Loucy (cell line): ENCODE measurements at regions not wholly inside any gene's neighbourhood (a gene's known extent, or its start where the extent isn't known, plus 50 kb on each side); places are given as distances from the start of the nearest gene placed in this dataset.

ENCODE experiments used
- EZH2phosphoT487 ChIP-seq: fragments of 200-600 bp; IDR thresholded peaks from 2 replicates; pipeline ENCODE4 v1.6.1; 2018; ENCODE audit warnings: antibody characterized with exemption, mild to moderate bottlenecking, moderate library complexity, borderline replicate concordance
- TF ChIP-seq, protein P1 (sequence below): fragments of 200-600 bp; sonication (generic); conservative IDR thresholded peaks from 2 replicates; pipeline ENCODE4 v1.5.1; 2014; ENCODE audit warnings: mild to moderate bottlenecking, antibody characterized with exemption, low read length

DNA sequence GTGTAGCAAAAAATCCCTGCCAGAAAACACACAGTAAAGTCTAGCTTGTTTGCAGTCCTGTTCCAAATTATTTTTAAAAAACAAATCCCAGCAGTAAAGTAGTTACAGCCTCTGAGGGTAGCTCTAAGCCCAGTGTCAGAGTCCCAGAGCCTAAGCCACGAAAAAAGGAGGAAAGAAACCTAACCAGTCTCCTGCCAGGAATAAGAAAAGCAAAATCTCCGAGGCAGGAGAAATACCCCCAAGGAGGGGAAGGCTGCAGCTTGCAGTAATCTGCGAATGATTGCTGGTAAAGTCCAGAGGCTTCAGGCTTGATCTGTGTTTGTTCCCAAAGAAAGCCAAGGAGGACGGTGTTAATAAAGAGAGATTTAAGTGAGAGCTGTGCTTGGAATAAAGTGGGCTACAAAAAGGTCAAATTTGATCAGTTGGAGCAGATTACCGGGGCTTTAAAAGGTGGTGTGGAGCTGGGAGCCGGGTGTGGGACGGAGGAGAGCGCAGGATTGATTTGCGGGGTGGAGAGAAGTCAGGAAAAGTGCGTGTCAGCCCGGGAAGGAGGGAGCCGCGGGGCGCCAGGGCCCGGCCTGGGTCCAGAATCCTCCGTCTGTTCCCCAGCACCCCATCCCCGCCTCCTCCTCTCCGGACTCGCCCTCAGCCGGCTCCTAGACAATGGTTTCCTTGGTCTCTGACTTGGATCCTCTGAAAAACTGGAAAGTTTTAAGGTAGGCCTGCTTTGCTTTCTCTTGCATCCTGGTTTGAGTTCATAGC is 219.4 kb upstream of the CELF2 start:
- TF ChIP-seq, protein P1, sequence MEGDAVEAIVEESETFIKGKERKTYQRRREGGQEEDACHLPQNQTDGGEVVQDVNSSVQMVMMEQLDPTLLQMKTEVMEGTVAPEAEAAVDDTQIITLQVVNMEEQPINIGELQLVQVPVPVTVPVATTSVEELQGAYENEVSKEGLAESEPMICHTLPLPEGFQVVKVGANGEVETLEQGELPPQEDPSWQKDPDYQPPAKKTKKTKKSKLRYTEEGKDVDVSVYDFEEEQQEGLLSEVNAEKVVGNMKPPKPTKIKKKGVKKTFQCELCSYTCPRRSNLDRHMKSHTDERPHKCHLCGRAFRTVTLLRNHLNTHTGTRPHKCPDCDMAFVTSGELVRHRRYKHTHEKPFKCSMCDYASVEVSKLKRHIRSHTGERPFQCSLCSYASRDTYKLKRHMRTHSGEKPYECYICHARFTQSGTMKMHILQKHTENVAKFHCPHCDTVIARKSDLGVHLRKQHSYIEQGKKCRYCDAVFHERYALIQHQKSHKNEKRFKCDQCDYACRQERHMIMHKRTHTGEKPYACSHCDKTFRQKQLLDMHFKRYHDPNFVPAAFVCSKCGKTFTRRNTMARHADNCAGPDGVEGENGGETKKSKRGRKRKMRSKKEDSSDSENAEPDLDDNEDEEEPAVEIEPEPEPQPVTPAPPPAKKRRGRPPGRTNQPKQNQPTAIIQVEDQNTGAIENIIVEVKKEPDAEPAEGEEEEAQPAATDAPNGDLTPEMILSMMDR = no peak
- no peak for TF ChIP-seq EZH2phosphoT487
